GM23338 (cell line): ENCODE measurements at regions not wholly inside any gene's neighbourhood (a gene's known extent, or its start where the extent isn't known, plus 50 kb on each side); places are given as distances from the start of the nearest gene placed in this dataset.

ENCODE experiments used
- EZH2 ChIP-seq: fragments of 200-600 bp; sonication (generic); IDR thresholded peaks from one replicate; pipeline ENCODE4 v1.8.0; 2017; ENCODE audit warnings: antibody characterized with exemption, mild to moderate bottlenecking, low read depth; ENCODE audit not compliant: unreplicated experiment
- JUNB ChIP-seq: IDR thresholded peaks from one replicate; pipeline ENCODE4 v1.6.1; 2016; ENCODE audit warnings: antibody characterized with exemption; ENCODE audit not compliant: unreplicated experiment
- TF ChIP-seq, protein P1 (sequence below): IDR thresholded peaks from 2 replicates; pipeline ENCODE4 v1.6.1; 2016; ENCODE audit warnings: antibody characterized with exemption
- TF ChIP-seq, protein P2 (sequence below): IDR thresholded peaks from one replicate; pipeline ENCODE4 v1.6.1; 2018; ENCODE audit warnings: antibody characterized with exemption; ENCODE audit not compliant: unreplicated experiment

DNA sequence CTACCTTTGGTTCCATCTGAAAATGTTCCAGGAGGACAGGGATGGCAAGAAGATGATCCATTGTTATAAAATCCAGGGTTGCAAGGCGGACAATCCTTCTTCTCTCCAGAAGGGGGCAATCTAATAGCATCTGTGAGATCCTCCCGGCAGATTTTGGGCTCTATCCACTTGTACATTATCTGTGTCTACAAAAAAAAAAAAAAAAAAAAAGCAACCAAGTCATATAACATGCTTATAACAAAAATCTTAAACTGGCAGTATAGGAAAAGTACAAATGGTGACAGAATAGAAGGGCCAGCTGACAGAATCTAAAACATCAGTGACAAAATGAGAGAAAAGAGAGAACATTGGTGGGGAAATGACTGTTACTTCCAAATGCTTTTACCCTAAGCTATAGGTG, 132.7 kb downstream of the ELAPOR2 start:
- TF ChIP-seq EZH2: no peak
- no peak for TF ChIP-seq JUNB
- TF ChIP-seq, protein P1, sequence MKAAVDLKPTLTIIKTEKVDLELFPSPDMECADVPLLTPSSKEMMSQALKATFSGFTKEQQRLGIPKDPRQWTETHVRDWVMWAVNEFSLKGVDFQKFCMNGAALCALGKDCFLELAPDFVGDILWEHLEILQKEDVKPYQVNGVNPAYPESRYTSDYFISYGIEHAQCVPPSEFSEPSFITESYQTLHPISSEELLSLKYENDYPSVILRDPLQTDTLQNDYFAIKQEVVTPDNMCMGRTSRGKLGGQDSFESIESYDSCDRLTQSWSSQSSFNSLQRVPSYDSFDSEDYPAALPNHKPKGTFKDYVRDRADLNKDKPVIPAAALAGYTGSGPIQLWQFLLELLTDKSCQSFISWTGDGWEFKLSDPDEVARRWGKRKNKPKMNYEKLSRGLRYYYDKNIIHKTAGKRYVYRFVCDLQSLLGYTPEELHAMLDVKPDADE: no peak
- TF ChIP-seq, protein P2, sequence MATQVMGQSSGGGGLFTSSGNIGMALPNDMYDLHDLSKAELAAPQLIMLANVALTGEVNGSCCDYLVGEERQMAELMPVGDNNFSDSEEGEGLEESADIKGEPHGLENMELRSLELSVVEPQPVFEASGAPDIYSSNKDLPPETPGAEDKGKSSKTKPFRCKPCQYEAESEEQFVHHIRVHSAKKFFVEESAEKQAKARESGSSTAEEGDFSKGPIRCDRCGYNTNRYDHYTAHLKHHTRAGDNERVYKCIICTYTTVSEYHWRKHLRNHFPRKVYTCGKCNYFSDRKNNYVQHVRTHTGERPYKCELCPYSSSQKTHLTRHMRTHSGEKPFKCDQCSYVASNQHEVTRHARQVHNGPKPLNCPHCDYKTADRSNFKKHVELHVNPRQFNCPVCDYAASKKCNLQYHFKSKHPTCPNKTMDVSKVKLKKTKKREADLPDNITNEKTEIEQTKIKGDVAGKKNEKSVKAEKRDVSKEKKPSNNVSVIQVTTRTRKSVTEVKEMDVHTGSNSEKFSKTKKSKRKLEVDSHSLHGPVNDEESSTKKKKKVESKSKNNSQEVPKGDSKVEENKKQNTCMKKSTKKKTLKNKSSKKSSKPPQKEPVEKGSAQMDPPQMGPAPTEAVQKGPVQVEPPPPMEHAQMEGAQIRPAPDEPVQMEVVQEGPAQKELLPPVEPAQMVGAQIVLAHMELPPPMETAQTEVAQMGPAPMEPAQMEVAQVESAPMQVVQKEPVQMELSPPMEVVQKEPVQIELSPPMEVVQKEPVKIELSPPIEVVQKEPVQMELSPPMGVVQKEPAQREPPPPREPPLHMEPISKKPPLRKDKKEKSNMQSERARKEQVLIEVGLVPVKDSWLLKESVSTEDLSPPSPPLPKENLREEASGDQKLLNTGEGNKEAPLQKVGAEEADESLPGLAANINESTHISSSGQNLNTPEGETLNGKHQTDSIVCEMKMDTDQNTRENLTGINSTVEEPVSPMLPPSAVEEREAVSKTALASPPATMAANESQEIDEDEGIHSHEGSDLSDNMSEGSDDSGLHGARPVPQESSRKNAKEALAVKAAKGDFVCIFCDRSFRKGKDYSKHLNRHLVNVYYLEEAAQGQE: no peak
